ENCODE measurements at regions not wholly inside any gene's neighbourhood (a gene's known extent, or its start where the extent isn't known, plus 50 kb on each side); places are given as distances from the start of the nearest gene placed in this dataset.
"Not testable (repeated sequence)": the region's sequence is repeated elsewhere in the genome, so short reads cannot be mapped to it uniquely, and the experiment has no call there.

GRCh38 chr2:77834360-77835002, 312.3 kb upstream of the LRRTM4 start:
- DNase-seq (ENCODE audit: low read depth in 2 of 2), result no peak

DNA sequence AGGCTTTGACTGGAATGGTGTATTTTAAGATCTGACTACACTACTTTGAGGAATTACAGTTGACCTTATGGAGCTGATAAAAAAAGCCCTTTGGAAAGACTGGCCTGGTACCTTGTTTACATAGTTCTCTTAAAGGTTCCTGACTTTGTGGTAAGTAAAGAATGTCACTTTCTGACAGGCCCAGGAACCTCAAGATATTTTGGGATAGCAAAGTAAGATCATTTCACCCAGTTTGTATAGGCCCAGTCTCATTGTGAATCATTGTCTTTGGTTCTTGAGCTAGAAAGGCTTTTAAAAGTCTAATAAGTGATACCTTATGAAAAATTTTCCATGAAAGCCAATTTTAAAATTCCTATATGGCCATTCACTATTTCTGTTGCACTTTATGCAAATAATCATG, 316.3 kb upstream of the LRRTM4 start:
- no peak for DNase-seq (ENCODE audit: low read depth in 2 of 2)

GRCh38 chr2:77839102-77839501, 316.9 kb upstream of the LRRTM4 start:
- no peak for DNase-seq (ENCODE audit: low read depth in 2 of 2)

DNA sequence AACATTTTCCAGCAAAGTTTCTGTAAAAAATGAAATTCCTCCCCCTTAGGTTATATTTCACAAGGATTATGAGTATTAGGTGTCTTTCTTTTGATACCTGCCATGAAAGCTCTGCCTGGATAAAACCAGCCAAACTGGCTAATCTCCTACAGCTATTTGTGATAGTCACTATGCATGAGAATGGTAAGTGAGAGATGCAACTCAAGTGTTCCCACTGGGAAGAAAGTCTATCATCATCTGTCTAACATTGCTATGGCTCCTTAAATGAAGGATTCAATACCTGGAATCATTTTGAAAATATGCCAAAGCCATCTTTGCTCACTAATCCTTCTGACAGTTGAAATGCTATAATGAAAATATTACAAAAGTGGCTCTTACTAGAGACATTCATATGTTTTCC, 339.9 kb upstream of the LRRTM4 start:
- DNase-seq (ENCODE audit: low read depth in 2 of 2), result no peak

GRCh38 chr2:77864426-77864825, 342.2 kb upstream of the LRRTM4 start:
- no peak for DNase-seq (ENCODE audit: low read depth in 2 of 2)

- no peak for DNase-seq (ENCODE audit: low read depth in 2 of 2)
These were observed 344.5 kb upstream of the LRRTM4 start for GRCh38 chr2:77866661-77867060.

DNA sequence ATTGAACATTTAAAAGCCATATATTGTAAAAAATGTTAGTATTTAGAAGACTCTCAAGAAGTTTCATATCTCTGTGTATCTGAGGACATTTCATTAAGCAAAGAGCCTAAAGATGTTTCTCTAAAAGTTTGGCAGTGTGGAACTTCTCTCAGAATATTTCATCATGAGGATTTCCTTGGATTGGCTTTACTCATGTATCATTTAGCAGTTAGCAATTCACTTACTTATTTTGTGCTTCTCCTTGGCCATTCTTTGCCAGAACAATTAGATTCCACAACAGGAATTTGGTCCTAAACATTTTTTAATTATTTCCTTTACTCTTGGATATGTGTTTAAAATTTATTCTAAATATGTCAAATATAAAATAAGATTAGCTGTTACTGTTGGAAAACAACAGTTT, 345.0 kb upstream of the LRRTM4 start:
- no peak for DNase-seq (ENCODE audit: low read depth in 2 of 2)

- DNase-seq (ENCODE audit: low read depth in 2 of 2), result no peak
These were observed 351.3 kb upstream of the LRRTM4 start for GRCh38 chr2:77873506-77873905.

DNA sequence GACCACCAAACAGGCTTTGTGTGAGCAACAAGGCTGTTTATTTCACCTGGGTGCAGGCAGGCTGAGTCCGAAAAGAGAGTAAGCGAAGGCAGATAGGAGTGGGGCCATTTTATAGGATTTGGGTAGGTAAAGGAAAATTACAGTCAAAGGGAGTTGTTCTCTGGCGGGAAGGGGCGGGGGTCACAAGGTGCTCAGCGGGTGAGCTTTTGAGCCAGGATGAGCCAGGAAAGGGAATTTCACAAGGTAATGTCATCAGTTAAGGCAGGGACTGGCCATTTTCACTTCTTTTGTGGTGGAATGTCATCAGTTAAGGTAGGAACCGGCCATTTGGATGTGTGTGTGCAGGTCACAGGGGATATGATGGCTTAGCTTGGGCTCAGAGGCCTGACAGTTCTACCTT, 378.0 kb upstream of the LRRTM4 start:
- DNase-seq (ENCODE audit: low read depth in 2 of 2), result not testable (repeated sequence)

DNA sequence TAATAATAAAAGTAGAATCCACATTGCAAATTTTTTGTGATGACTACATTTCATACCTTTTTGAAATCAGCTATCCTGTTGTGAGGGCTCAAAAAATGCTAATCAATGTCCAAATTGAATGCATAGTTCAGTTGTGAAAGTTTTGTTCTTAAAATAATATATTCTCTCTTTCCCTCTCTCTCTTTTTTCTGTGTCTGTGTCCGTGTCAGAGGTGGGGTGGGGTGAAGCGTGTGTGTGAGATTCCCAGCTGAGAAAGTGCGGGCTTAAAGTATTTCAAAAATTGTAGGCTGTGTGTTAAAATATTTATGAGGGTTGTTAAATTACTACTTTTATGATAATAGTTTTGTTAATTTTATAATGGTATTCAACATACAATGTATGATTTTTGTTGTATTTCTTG, 388.0 kb upstream of the LRRTM4 start:
- DNase-seq (ENCODE audit: low read depth in 2 of 2), result no peak

DNA sequence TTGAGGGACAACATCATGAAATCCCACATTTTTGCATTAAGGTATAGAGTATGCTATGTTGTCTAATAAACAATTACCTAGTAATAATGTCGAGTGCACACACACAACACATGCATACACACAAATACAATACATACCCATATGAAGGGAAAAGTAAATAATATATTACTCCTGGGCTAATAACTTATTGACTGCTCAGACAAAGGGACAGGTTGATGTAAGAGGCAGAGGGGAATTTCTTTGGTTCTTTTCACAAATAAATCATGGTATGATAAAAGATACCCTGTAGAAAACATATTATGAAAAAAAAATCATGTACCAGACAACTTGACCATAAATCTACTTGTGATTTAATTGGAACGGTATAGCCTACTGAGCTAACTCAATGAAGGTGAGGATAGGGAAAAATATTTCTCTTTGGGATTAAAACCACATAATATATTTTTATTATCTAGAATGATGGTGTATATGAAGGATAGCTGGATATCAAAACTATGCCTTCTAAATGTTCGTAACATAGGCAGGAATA, 398.7 kb upstream of the LRRTM4 start:
- no peak for DNase-seq (ENCODE audit: low read depth in 2 of 2)

DNA sequence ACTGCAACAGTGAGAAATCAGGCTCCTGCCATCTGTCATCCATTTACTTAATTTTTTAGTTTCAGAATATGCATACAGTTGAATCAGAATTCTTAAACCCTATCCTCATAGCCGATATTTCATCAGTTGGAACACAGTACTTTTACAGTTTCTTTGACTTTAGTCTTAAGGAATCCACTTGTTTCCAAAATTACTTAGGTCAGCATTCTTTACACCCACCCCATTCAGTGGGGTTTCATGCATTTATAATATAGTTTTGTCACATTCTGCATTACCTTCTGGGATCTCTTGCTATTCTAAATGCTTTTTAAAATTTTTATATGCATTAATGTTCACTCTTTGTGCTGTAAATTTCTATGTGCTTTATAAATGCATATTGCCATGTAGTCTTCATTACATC, 400.4 kb upstream of the LRRTM4 start:
- DNase-seq (ENCODE audit: low read depth in 2 of 2), result no peak

DNA sequence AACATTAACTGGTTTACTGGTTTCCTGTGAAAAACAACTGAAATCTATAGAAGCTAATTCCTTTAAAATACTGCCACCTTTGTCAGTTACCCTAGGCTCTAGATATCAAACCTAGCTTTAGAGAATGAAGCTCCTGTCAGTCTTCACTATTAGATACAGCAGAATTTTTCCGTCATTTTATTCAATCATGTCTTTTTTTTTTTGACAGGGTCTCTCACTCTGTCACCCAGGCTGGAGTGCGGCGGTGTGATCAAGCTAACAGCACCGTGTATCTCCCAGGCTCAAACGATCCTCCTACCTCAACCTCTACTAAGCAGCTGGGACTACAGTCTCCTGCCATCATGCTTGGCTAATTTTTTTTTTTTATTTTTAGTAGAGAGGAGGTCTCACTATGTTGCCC, 415.2 kb upstream of the LRRTM4 start:
- DNase-seq (ENCODE audit: low read depth in 2 of 2), result no peak

DNA sequence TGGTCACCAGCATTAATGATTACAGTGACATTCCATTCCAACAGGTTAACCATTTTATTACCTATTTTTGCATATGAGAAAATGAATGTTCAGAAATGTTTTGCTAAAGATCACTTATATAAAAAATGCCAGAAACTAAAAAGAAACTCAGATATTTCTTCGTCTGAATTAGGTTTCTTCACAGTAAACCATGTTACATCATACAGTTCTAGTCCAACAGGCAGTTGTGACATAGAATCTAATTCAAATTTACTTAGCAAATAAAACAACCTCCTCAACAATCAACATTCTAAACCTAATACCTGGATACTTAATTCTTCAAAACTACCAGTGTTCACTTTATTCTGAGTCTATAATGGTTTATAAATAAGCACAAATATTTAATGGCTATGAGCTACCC, 416.3 kb upstream of the LRRTM4 start:
- DNase-seq (ENCODE audit: low read depth in 2 of 2), result no peak

DNA sequence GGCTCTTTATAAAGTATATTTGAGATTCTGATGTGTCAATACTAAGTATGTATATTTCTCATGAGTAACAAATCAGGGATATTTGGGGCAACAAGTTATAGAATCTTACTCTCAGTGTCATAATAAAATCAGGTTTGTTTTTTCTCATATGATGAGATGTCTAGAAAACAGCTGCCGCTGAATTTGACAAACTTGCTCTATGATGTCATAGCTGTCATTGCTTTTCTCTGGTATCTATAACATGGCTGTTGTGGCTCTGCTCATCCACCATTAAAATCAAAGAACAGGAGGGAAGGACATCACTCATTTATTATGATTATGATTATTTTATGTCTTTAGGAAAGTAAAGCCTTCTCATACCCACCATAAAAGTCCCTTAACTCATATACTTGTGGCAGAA, 417.2 kb upstream of the LRRTM4 start:
- no peak for DNase-seq (ENCODE audit: low read depth in 2 of 2)

- DNase-seq (ENCODE audit: low read depth in 2 of 2), result no peak
These were observed 417.6 kb upstream of the LRRTM4 start for GRCh38 chr2:77939801-77940200.

GRCh38 chr2:77954931-77955330, 432.8 kb upstream of the LRRTM4 start:
- DNase-seq (ENCODE audit: low read depth in 2 of 2), result no peak

DNA sequence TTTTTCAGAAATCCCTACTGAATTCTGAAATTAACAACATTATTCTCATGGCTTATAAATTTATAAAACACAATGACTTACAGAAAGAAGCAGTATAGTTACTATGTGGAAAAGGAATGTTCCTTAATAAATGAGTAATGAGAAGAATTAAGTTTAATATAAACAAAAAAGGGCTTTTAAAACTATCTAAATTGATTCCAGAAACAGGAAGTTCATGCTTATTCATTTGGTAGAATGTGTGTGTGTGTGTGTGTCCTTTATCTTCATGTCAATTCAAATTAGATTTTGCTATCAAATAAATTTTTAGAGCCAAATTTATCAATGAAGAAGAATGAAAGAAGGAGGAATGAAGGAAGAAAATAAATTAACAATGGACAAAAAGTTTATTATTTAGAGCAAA, 440.8 kb upstream of the LRRTM4 start:
- DNase-seq (ENCODE audit: low read depth in 2 of 2), result no peak

DNA sequence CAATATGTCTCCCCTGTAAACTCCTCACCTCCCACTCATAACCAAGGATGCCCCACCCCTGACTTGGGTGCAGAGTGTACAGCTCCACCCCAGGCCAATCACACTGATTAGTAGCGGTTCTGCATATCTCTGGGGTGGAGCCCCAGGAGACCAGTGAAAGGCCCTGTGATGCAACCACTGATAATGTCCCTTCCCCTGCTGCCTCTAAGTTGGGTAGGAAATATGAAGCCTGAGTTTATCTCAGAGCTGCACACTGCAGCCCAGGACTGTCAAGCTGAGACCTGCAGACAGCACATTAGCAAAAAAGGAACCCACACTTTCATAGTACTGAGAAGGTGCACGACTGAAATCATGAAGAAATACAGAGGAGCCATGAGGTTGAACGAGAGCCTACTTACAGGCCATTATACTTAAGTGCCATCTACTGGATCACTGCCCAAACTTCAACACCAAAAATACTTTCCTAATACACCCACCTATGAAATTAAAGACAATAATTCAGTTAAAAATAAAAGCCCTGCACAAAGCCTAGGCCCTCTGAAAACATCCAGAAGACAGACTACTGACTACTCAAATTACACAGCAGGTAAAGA, 455.4 kb upstream of the LRRTM4 start:
- DNase-seq (ENCODE audit: low read depth in 2 of 2), result no peak

DNA sequence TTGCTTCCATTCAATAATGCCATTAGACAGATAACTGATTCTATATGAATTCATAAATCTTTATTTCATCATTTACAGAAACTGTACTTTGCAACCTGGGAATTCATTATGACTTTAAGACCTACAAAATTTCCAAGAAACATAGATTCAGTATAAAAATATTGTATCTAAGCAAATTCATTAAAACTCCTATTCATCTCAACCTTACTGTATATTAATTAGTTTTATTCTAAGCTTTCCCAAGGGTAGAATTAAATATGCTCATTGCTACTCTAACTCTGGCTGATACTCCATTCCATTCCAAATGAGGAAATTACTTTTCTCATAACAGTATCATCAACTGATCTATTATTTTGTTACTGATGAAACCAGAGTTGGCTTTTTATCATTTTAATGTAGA, 473.0 kb upstream of the LRRTM4 start:
- no peak for DNase-seq (ENCODE audit: low read depth in 2 of 2)

DNA sequence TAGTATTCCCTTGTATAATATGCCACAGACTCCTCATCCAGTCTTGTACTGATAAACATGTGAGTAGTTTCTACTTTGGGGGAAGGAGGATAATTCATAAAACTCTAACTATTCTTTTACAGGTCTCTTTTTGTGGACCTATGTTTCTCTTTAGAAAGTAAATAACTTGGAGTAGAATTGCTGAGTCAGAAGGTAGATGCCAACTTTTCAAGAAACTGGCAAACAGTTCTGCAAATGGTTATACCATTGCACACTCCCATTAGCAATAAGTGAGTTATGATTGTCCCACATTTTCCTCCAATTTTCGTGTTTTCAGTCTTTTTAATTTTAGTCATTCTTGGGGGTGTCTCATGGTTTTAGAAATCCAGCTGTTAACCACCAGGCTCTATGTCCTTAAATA, 477.2 kb upstream of the LRRTM4 start:
- DNase-seq (ENCODE audit: low read depth in 2 of 2), result no peak

DNA sequence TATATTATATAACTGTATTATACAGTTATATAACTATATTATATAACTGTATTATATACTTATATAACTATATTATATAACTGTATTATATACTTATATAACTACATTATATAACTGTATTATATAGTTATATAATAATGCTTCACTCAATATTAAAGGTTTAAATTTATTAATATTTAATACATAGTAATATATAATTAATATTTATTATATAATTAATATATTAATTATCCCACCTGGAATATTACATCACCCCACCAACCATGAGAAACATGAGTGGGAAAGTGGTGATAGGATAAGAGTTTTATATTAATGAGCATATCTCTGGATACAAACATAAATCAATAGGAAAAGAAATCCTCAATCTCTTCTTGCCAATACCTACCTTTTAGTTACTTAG, 487.1 kb upstream of the LRRTM4 start:
- DNase-seq (ENCODE audit: low read depth in 2 of 2), result no peak

DNA sequence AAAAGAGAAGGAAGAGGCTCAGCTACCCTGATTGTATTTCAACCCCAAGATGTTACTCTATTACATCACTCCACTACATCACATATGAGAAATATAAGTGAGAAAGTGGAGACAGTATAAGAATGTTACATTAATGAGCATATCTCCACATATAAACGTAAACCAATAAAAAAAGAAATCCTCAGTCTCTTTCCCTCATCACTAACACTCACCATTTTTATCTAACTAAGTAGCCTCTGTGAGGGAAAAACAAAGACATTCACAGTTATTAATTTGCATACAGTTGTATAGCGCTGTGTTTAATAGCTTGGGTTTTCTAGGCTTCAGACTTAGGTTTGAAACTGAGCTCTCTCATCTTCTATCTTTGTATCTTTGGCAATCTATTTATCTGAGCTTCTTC, 489.1 kb upstream of the LRRTM4 start:
- no peak for DNase-seq (ENCODE audit: low read depth in 2 of 2)

- DNase-seq (ENCODE audit: low read depth in 2 of 2), result no peak
These were observed 498.3 kb upstream of the LRRTM4 start for GRCh38 chr2:78020491-78020890.
